K562 (cell line): ENCODE measurements at regions not wholly inside any gene's neighbourhood (a gene's known extent, or its start where the extent isn't known, plus 50 kb on each side); places are given as distances from the start of the nearest gene placed in this dataset.

ENCODE experiments used
- ATAC-seq: fragments of 200-7000 bp; cut with Tn5 transposase; 3 replicates; pipeline ENCODE4 v1.9.1; 2020; ENCODE audit warnings: moderate library complexity
- BruUV-seq: library from RNA; stranded (reverse); fragments of 400-500 nt; replicated peaks from 2 replicates; lab custom pipeline; 2021; lab: Mats Ljungman, UMichigan
- CTCF ChIA-PET: fragments of 300-600 bp; formaldehyde crosslinking; extraction: SDS; loops from one replicate; lab custom pipeline; 2021; ENCODE audit warnings: low intra/inter-chr PET ratio; lab: Yijun Ruan, JAX
- POLR2A ChIA-PET: fragments of 300-600, 350-650 bp; sonication (Branson Sonifier 250); formaldehyde crosslinking; extraction: SDS; loops from one replicate; lab custom pipeline; 2021; ENCODE audit warnings: antibody characterized with exemption, inconsistent platforms; lab: Yijun Ruan, JAX
- DNase-seq, 4 experiments: peaks; one replicate each; pipeline versions ENCODE4 v3.0.0 to v3.0.0-alpha.2; 2011 to 2018; ENCODE audit warnings: low spot score in 3 of 4, mixed read lengths in 3 of 4; ENCODE audit errors: extremely low read depth in 1 of 4
- FAIRE-seq: peaks from 2 replicates; lab custom pipeline; 2011; peaks lifted over from hg19 to GRCh38; lab: Jason Lieb, UNC
- H2AFZ ChIP-seq: 2 replicates; pipeline ENCODE4 v1.6.0; 2011; ENCODE audit warnings: low read depth, low read length, control low read depth, inconsistent platforms
- H3K27ac ChIP-seq: fragments of 200-600 bp; 3 replicates; pipeline ENCODE4 v1.8.0; 2011; ENCODE audit warnings: low read depth, mild to moderate bottlenecking, control low read depth, inconsistent platforms, low read length, moderate library complexity, mixed read lengths; ENCODE audit errors: extremely low read depth
- H3K27me3 ChIP-seq, 2 experiments: fragments of 300-600 bp in 1 of 2; 2 replicates in 1 of 2; 3 replicates in 1 of 2; pipeline versions ENCODE4 v1.6.0 to v1.8.0; 2011; ENCODE audit warnings: inconsistent platforms in 2 of 2, low read length in 2 of 2, mild to moderate bottlenecking in 1 of 2, mixed read lengths in 1 of 2, moderate library complexity in 1 of 2; ENCODE audit not compliant: control insufficient read depth in 2 of 2, insufficient read depth in 2 of 2
- H3K36me3 ChIP-seq: fragments of 300-600 bp; 3 replicates; pipeline ENCODE4 v1.8.0; 2011; ENCODE audit warnings: mild to moderate bottlenecking, low read length, inconsistent platforms; ENCODE audit not compliant: control insufficient read depth, insufficient read depth
- H3K4me1 ChIP-seq, 2 experiments: fragments of 200-600 bp in 1 of 2; replicated peaks in 1 of 2; 2 replicates in 1 of 2; 3 replicates in 1 of 2; pipeline versions ENCODE4 v1.5.1 to v1.8.0; 2011; ENCODE audit warnings: inconsistent platforms in 2 of 2, low read length in 2 of 2, mild to moderate bottlenecking in 1 of 2, mixed read lengths in 1 of 2, moderate library complexity in 1 of 2; ENCODE audit not compliant: control insufficient read depth in 2 of 2, insufficient read depth in 2 of 2
- H3K4me2 ChIP-seq: 2 replicates; pipeline ENCODE4 v1.6.1; 2011; ENCODE audit warnings: low read length, control low read depth, inconsistent platforms, mixed read lengths; ENCODE audit not compliant: insufficient read depth
- H3K4me3 ChIP-seq: fragments of 200-600 bp; sonication (generic), shearing (Covaris generic); 2 replicates; pipeline ENCODE4 v1.5.1; 2016; ENCODE audit warnings: control low read depth, inconsistent platforms
- H3K79me2 ChIP-seq: fragments of 200-600 bp; 3 replicates; pipeline ENCODE4 v1.8.0; 2011; ENCODE audit warnings: low read length, inconsistent platforms; ENCODE audit not compliant: control insufficient read depth, insufficient read depth
- H3K9ac ChIP-seq, 2 experiments: 2 replicates each; pipeline versions ENCODE4 v1.6.0 to v1.6.1; 2011; ENCODE audit warnings: low read depth in 2 of 2, low read length in 2 of 2, control low read depth in 1 of 2, inconsistent platforms in 1 of 2, mild to moderate bottlenecking in 1 of 2, mixed read lengths in 1 of 2; ENCODE audit not compliant: insufficient read depth in 1 of 2
- H3K9me1 ChIP-seq: one replicate; pipeline ENCODE4 v1.6.0; 2011; ENCODE audit warnings: inconsistent platforms, mild to moderate bottlenecking, low read length, moderate library complexity; ENCODE audit not compliant: control insufficient read depth, insufficient read depth
- H3K9me3 ChIP-seq: replicated peaks from 2 replicates; pipeline ENCODE4 v1.5.1; 2011; ENCODE audit warnings: low read depth, low read length, inconsistent platforms; ENCODE audit not compliant: control insufficient read depth, insufficient read depth
- H4K20me1 ChIP-seq: replicated peaks from 2 replicates; pipeline ENCODE4 v1.6.1; 2011; ENCODE audit warnings: low read length, inconsistent platforms, mixed read lengths; ENCODE audit not compliant: control insufficient read depth, insufficient read depth
- ATF1 ChIP-seq, 2 experiments: fragments of 450-650 bp in 1 of 2; IDR thresholded peaks; 2 replicates each; pipeline ENCODE4 v1.6.1; 2016; ENCODE audit warnings: missing compliant biosample characterization in 1 of 2, missing genetic modification characterization in 1 of 2
- BACH1 ChIP-seq: fragments of 200-800 bp; sonication (Bioruptor generic); IDR thresholded peaks from 2 replicates; pipeline ENCODE4 v1.6.1; 2016; ENCODE audit warnings: missing genetic modification characterization, missing compliant biosample characterization
- CEBPZ ChIP-seq: fragments of 150-350 bp; IDR thresholded peaks from 2 replicates; pipeline ENCODE4 v1.6.1; 2014; ENCODE audit warnings: low read depth, mild to moderate bottlenecking, low read length, borderline replicate concordance
- E2F4 ChIP-seq: sonication (generic); formaldehyde crosslinking; IDR thresholded peaks from 2 replicates; pipeline ENCODE4 v1.8.0; 2022; ENCODE audit warnings: mild to moderate bottlenecking, low read depth, missing genetic modification reagents
- FOS ChIP-seq: IDR thresholded peaks from 3 replicates; pipeline ENCODE4 v1.6.1; 2011; ENCODE audit not compliant: insufficient read length; ENCODE audit errors: extremely low read depth
- HNRNPK ChIP-seq: fragments of 200-400 bp; formaldehyde crosslinking; IDR thresholded peaks from one replicate; pipeline ENCODE4 v1.6.1; 2018; ENCODE audit warnings: mild to moderate bottlenecking, low read depth, low read length; ENCODE audit not compliant: poor library complexity, severe bottlenecking
- HSF4 ChIP-seq: fragments of 250-450 bp; sonication (Bioruptor Pico); IDR thresholded peaks from 2 replicates; pipeline ENCODE4 v2.1.2; 2022; ENCODE audit warnings: mild to moderate bottlenecking, moderate library complexity, borderline replicate concordance
- KLF13 ChIP-seq: fragments of 450-650 bp; IDR thresholded peaks from 2 replicates; pipeline ENCODE4 v1.6.1; 2016; ENCODE audit warnings: missing genetic modification characterization, low read depth, mild to moderate bottlenecking, missing compliant biosample characterization, moderate library complexity, borderline replicate concordance
- LEF1 ChIP-seq: fragments of 450-650 bp; IDR thresholded peaks from 2 replicates; pipeline ENCODE4 v1.6.1; 2016; ENCODE audit warnings: mild to moderate bottlenecking
- MNT ChIP-seq, 2 experiments: fragments of 450-650 bp; conservative IDR thresholded peaks; 2 replicates each; pipeline ENCODE4 v1.6.1; 2017; ENCODE audit warnings: mild to moderate bottlenecking in 2 of 2, moderate library complexity in 2 of 2
- POU5F1 ChIP-seq: fragments of 150-350 bp; IDR thresholded peaks from 2 replicates; pipeline ENCODE4 v1.6.1; 2014; ENCODE audit warnings: borderline replicate concordance, low read length, low read depth, mild to moderate bottlenecking; ENCODE audit not compliant: partially characterized antibody
- THRAP3 ChIP-seq: fragments of 450-650 bp; IDR thresholded peaks from 2 replicates; pipeline ENCODE4 v1.6.1; 2016; ENCODE audit warnings: mild to moderate bottlenecking, inconsistent platforms, borderline replicate concordance
- WHSC1 ChIP-seq: IDR thresholded peaks from one replicate; pipeline ENCODE4 v1.6.1; 2012; ENCODE audit warnings: low read length, control low read depth, inconsistent platforms
- ZNF583 ChIP-seq: fragments of 250-450 bp; sonication (Bioruptor Pico); IDR thresholded peaks from 2 replicates; pipeline ENCODE4 v1.4.0; 2020
- WGBS: fragments of 100-300 bp; shearing (Covaris generic); methylation state at CpG from one replicate; pipeline ENCODE4 v1.1.6; 2016; ENCODE audit warnings: low coverage, mixed read lengths; ENCODE audit not compliant: insufficient coverage; ENCODE audit errors: missing lambda C conversion rate; 5-methylcytosine and 5-hydroxymethylcytosine counted together
- in situ Hi-C: fragments of 300-500 bp; cut with MboI; formaldehyde crosslinking; loops from 4 replicates; pipeline ENCODE4 v1.15.0; 2018; ENCODE audit warnings: inconsistent platforms, mixed read lengths
- intact Hi-C: fragments of 100-400 bp; cut with micrococcal nuclease; formaldehyde crosslinking; loops from 2 replicates; pipeline ENCODE4 v1.14.2; 2022

GRCh38 chr3:74562558-74563269 lies 51.7 kb downstream of the CNTN3 start:
- CTCF ChIA-PET: no interaction called here
- no peak for FAIRE-seq
- no TSS peak for BruUV-seq
- H3K27me3 ChIP-seq: no peaks in the 10 kb centered on the region
- no peak for DNase-seq
- no peak for ATAC-seq
- H3K27ac ChIP-seq: no peak overlapping the region
- H3K9ac ChIP-seq: no peak overlapping the region
- H3K79me2 ChIP-seq: no peaks in the 10 kb centered on the region
- H2AFZ ChIP-seq: no peak overlapping the region
- H3K4me1 ChIP-seq: no peaks in the 10 kb centered on the region
- no peaks in the 10 kb centered on the region for H4K20me1 ChIP-seq
- intact Hi-C loops (no loop called here), in situ Hi-C loops (no loop called here)
- H3K36me3 ChIP-seq: no peaks in the 10 kb centered on the region
- H3K9me3 ChIP-seq: no peaks in the 10 kb centered on the region
- WGBS: 2% methylated on average over 7 of the region's 8 CpGs
- H3K4me3 ChIP-seq: no peak overlapping the region
- no peak overlapping the region for H3K4me2 ChIP-seq
- no peaks in the 10 kb centered on the region for H3K9me1 ChIP-seq
- POLR2A ChIA-PET: no interaction called here
- TF ChIP-seq ZNF583 (CRISPR knock-in tag) (no peak), BACH1 (tag) (no peak), KLF13 (tag) (no peak), THRAP3 (no peak), LEF1 (no peak), CEBPZ (no peak), ATF1 (CRISPR knock-in tag; IDR thresholded peaks at IDR 0.05) (no peak), ATF1 (tag; IDR thresholded peaks at IDR 0.05) (no peak), HNRNPK (no peak), POU5F1 (no peak), FOS (no peak), WHSC1 (no peak), E2F4 (CRISPR knock-in tag) (no peak), HSF4 (CRISPR knock-in tag) (no peak), MNT (conservative IDR thresholded peaks at IDR 0.05) (no peak)
